ENCODE measurements at regions not wholly inside any gene's neighbourhood (a gene's known extent, or its start where the extent isn't known, plus 50 kb on each side); places are given as distances from the start of the nearest gene placed in this dataset.
"Not testable (repeated sequence)": the region's sequence is repeated elsewhere in the genome, so short reads cannot be mapped to it uniquely, and the experiment has no call there.

DNA sequence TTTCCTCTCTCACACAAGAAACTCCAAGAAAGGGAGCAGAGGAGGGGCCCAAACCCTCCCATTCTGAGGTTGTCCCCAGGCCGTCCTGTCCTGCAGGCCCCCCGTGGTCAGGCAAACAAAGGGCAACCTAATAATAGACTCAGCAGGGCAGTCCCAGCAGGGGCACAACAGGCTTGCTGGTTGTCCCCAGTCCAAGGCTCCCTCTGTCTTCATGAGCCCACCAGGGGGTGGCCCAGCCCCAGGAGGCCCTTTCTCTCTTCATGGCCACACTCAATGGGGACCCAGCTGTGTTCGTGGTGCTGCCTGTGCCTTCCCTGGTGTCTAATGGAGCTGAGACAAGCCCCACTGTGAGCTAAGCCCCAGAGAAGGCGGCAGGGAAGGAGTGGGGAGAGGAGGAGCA is 359.9 kb downstream of the ADGRD1 start:
- no peak for DNase-seq (ENCODE audit: low spot score)

DNA sequence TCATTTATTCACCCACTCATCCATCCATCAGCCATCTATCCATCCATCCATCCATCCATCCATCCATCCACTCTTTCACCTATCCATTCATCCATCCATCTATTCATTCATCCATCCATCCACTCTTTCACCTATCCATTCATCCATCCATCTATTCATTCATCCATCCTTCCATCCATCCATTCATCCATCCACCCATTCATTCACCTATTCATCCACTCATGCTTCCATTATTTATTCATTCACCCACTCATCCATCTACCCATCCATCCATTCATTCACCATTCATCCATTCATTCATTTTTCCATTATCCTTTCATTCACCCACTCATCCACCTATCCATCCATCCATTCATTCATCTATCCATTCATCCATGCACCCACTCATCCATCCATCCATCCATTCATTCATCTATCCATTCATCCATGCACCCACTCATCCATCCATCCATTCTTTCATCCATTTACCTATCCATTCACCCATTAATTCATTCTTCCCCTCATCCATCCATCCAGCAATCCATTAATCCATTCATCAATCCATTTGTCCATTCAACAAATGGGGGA is 360.9 kb downstream of the ADGRD1 start:
- no peak for DNase-seq (ENCODE audit: low spot score)

DNA sequence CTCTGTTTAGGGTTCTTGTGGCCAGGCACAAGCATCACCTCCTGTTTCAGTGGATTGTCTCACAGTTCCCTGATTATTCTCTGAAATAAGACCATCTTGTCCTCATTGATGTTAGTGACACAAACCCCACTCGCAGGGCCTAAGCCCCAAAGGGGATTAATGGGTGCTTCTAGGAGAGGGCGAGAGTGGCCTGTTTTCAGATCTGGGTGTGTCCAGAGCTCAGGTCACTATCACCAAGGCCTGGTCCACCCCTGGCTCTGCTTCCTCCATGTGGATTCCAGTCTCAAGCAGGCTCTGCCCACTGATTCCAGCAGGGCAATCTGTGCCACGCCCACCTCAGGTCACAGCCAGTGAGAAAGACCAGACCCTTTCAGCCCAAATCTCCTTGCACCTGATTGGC is 361.9 kb downstream of the ADGRD1 start:
- no peak for DNase-seq (ENCODE audit: low spot score)

DNA sequence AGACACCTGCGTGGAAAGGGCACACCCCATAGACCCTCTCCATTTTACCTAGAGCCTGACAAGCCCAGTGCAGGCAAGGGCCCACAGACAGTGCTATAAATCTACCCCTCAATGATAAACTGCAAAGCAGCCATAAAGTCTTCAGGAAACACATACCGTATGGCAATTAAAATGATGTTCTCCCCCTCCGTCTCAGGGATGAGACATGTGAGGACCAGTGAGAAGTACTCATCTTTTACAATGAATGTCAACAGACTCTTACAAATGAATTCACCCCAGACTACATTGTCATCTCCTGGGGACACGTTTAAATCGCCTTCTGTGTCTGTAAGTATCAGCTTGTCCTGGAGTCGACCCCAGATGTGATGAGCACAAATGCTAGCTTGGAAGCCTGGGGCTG is 362.7 kb downstream of the ADGRD1 start:
- no peak for DNase-seq (ENCODE audit: low spot score)

DNA sequence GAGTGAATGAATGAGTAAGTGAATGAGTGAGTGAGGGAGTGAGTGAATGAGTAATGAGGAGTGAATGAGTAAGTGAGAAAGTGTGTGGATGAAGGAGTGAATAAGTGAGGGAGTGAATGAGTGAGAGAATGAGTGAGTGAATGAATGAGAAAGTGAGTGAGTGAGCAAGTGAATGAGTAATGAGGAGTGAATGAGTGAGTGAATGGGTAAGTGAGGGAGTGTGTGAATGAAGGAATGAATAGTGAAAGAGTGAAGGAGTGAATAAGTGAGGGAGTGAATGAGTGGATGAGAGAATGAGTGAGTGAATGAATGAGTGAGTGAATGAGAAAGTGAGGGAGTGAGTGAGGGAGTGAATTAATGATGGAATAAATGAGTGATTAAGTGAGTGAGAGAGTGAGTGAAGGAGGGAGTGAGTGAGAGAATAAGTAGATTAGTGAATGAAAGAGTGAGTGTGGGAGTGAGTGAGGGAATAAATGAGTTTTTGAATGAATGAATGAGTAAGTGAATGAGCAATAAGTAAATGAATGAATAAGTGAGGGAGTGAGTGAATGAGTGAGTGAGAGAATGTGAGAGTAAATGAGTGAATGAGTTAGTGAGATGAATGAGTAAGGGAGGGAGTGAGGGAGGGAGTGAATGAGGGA is 364.5 kb downstream of the ADGRD1 start:
- no peak for DNase-seq (ENCODE audit: low spot score)

DNA sequence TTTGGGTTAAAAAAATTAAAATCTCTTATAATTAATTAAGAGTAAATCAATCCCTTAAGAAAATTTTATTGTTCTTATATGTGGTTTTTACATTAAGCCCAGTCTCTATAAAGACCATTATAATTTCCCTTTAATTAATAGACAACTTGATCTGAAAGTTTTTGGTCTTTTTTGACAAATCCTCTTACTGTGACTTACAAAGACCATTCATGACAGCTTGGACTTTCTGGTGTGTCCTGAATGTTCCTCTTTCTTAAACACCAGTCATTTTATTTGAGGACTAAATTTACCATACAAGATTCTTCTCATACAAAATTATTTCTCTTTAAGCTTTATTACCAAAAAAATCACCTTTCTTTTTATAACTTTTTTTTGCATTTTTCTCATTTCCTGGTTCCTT is 368.3 kb downstream of the ADGRD1 start:
- DNase-seq (ENCODE audit: low spot score): no peak

DNA sequence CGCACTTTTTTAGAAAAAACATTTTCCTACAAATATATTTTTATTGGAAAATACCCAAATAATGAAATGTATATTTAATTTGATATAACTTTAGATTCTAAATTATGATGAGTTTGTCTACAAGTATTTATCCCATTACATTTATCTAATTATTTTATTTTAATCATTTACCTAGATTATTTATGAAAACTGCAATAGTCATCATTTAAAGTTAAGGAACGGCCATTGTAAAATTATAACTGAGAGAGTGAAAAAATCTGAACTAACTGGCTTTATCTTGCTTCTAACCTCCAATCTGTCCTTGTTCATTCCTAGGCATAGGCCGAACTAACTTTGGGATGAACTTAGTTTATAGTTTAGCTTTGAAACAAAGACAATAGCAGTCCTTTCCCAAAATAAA is 368.8 kb downstream of the ADGRD1 start:
- DNase-seq (ENCODE audit: low spot score): not testable (repeated sequence)

DNA sequence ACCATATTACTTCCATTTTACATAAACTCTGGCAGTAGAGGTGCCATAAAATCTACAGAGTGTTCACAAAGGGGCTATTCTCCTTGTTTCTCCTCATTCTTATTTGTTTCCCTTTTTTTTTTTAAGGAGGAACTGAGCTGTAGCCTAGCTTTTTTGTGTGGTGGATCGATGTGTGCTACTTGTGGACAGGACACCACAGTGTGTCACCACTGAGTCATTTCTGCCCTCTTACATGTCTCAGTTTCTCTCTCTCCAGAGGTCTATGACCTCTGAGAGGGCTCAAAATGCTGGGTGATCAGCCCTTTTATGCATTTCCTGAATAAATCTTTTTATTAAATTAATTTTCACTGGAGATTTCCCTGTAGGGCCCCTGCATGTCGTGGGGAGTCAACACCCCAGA is 370.2 kb downstream of the ADGRD1 start:
- no peak for DNase-seq (ENCODE audit: low spot score)

DNA sequence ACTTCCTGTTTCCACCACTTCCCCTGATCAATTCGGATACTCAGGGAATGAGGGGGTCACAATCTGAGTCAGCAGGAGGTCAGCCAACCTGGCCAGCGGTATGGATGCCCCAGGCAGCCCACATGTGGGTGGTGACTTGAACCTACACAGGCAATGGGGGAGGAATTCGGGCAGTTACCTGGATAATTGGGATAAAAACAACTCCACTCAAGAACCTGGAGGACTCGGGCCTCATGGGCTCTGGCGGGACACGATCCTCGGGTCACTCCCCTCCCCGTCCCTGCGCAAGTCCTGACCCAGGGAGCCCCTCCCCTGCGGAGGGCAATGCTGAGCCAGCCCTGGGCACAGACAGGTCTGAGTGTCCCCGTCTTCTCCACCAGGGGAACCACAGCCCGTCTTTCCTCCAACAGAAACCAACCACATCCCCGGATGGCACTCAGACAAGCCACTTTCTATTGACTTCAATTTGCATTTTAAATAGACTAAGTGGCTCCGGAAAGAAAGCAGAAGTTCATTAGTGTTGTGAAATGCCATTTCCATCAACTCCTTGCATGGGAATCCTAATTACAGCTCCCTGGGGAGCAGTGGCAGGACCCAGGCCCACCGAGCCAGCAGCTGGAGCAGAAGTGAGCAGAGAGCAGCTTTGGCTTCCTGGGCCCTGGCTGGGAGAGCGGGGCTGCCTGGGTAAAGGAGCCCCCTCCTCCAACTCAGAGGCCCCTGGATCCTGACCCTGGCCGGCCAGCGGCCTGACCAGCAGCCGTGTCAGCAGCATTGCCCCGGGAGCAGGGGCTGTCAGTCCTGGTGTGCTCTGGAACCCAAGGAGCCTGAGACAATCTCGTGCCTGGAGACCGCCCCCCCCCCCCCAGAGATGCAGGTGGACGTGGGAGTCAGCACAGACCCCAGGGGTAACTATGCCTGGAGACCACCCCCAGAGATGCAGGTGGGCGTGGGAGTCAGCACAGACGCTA is 374.1 kb downstream of the ADGRD1 start:
- no peak for DNase-seq (ENCODE audit: low spot score)

DNA sequence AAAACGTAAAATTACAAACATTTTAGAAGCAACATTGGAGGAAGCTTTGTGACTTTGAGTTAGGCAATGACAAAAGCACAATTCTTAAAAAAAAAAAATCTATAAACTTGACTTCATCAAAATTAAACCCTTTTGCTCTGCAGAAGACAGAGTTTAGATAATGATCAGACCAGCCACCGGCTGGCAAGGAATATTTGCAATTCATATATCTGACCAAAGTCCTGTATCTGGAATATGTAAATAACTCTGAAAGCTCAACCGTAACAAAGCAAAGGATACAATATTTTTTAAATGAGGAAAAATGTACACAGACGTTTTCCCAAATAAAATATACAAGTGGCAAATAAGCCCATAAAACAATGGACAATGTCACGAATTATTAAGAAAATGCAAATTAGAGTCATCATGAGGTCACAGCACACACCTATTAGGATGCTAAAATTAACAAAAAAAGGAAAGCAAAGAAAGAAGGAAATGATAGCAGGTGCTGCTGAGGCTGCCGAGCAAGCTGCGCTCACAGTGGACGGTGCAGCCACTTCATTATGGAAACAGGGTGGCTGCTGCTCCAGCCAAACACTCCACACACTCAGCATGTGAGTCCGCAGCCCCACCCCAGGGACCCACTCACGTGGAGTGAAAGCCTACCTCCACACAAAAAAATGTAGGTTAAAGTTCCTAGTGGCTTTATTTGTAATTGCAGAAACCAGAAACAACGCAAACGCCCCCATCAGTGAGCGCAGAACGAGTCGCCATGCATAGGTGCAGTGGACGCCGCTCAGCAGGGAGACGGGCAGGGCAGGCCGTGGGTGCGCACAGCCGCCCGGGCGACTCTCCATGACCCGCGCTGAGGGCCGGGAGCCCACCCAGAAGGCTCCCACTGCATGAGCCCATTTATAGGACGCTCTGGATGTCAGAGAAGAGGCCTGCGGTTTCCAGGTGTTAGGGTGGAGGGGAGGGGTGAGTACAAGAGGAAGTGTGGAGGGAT is 375.4 kb downstream of the ADGRD1 start:
- not testable (repeated sequence) for DNase-seq (ENCODE audit: low spot score)

DNA sequence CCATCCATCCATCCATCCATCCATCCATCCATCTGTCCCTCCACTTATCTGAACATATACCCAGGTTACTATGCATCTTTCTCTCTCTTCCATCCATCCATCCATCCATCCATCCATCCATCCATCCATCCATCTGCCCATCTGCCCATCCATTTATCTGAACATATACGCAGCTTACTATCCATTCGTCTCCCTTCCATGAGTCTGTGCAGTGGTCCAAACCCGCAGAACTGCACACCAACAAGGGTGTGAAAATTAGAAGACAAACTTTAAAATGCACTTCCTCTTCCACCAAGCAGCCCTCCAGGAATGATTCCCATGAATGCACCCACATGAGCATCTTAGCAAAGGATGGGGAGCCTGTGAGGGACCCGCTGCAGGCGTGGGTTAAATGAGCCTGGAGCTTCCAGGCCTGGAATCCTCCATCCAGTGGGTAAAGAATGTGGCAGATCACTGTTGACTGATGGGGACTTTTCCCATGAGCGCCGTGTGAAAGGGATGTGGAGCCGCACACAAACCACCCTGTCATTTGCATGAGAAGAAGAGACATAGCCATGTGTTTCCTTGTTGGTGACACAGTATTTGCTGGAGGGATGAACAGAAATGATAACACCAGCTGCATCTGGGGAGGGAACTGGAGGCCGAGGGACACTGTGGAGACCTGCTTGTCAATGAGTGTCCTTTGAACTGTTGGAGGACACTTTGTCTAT is 376.6 kb downstream of the ADGRD1 start:
- no peak for DNase-seq (ENCODE audit: low spot score)

DNA sequence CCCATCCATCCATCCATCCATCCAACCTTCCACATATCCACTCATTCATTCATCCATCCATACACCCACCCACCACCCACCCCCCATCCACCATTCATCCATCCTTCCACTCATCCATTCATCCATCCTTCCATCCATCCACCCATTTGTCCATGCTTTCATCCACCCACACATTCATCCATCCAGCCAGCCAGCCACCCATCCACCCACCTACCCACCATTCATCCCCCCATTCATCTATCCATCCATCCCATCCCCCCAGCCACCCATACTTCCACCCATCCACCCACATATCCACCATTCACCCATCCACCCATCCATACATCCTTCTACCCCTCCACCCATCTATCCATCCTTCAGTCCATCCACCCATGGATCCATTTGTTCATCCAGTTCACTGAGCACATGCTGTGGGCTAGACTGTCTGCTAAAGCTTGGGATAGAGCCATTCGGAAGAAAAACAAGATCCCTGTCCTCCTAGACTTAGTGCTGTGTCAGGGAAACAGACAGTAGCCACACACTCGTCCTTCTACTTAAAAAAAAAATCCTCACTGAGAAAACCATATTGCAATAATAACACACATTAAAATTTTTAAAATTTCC is 377.5 kb downstream of the ADGRD1 start:
- no peak for DNase-seq (ENCODE audit: low spot score)

DNA sequence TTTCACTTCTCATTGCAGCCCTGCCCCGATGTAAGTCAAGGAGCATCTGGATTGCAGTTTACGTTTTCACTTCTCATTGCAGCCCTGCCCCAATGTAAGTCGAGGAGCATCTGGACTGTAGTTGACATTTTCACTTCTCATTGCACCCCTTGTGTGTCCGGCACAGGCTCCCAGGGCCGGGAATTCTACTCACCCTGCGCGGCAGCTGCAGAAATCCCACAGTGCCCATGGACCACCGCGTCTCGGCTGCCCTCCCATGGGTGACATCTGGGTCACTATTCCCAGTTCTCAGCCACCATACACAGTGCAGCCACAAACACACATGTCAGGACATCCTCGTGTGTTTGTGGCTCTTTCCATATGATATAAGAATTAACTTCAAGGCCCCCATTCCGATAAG is 378.5 kb downstream of the ADGRD1 start:
- no peak for DNase-seq (ENCODE audit: low spot score)

DNA sequence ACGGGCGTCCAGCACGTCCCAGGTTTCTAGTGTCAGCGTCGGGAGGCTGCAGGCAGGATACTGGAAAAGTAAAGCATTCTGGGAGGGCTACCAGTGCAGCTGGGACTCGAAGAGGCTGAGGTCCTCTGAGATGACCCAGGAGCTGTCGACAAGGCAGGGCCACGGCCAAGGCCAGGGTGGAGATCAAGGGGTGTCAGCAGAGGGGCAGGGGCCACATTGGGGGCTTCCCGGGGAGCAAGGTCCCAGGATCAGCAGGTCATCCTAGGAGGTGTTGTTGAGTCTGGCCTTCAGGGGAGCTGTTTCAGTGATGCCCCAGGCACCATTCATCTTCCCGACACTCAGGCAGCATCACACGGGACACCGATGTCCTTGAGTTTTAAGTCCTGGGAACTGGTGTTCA is 377.8 kb upstream of the SFSWAP start:
- DNase-seq (ENCODE audit: low spot score): no peak

DNA sequence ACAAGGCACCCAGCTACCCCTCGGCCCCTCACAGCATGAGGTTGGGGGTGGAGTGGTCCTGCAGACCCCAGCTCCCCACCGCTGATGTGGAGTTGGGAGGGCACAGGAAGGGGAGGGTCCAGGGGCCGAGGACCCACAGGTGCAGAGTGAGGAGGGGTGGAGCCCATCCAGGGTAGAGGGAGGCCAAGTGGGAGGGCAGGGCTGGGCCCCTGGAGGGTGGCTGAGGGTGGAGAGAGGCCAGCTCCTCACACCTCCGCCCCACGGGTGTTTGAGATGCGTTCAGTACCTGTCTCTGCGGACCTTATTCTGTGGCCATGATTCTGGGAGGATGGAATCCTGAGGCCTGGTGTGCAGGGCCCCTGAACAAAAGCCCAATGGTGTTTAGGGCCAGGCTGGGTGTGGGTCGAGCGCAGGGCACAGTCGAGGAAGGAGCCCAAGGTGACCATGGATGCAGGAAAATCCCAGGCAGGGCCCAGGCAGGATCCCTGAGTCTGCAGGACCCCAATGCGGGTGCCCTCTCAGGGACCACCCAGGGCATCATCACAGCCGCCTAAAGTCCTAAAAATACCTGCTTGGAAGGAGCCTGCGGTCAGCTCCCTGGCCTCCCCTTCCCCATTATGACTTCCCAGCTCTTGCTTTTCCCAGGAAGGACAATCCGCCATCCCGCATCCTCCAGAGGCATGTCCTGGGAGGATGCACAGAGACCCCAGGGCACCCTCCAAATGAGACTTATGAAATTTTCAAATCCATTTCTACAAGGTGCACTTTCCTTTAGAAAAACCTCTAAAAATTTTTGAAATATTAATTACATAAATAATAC is 377.1 kb upstream of the SFSWAP start:
- no peak for DNase-seq (ENCODE audit: low spot score)

DNA sequence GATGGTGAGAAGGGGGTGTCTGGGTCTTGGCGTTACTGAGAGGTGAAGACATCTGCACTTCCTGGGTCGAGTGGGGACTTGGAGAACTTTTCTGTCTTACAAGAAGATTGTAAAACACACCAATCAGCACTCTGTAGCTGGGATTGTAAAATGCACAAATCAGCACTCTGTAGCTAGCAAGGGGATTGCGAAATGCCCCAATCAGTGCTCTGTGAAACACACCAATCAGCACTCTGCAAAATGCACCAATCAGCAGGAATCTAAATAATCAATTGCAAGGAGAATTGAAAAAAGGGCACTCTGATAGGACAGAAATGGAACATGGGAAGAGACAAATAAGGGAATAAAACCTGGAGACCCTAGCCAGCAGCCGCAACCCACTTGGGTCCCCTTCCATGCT is 376.1 kb upstream of the SFSWAP start:
- DNase-seq (ENCODE audit: low spot score): no peak

DNA sequence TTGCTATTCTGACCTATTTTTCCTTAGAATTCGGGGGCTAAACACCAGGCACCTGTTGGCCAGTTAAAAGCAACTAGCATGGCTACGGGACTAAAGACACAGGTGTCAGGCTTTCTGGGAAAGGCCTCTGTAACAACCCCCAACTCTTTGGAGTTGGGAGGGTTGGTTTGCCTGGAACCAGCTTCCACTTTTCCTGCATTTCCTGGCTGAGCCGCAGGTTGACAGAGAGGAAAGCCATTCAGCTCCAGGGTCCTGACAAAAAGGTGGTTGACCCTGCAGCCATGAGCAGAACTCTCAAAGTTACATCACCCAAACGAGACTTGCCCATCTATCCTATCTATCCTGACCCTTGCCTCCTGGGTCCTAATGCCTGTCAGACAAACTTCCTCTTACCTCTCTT is 375.4 kb upstream of the SFSWAP start:
- DNase-seq (ENCODE audit: low spot score): no peak

DNA sequence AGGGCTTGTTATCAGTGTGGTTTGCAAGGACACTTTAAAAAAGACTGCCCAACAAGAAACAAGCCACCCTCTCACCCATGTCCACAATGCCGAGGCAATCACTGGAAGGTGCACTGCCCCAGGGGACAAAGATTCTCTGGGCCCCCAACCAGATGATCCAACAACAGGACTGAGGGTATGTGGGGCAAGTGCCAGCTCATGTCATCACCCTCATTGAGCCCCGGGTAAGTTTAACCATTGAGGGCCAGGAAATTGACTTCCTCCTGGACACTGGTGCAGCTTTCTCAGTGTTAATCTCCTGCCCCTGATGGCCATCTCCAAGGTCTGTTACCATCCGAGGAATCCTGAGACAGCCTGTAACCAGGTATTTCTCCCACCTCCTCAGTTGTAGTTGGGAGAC is 373.0 kb upstream of the SFSWAP start:
- DNase-seq (ENCODE audit: low spot score): not testable (repeated sequence)

DNA sequence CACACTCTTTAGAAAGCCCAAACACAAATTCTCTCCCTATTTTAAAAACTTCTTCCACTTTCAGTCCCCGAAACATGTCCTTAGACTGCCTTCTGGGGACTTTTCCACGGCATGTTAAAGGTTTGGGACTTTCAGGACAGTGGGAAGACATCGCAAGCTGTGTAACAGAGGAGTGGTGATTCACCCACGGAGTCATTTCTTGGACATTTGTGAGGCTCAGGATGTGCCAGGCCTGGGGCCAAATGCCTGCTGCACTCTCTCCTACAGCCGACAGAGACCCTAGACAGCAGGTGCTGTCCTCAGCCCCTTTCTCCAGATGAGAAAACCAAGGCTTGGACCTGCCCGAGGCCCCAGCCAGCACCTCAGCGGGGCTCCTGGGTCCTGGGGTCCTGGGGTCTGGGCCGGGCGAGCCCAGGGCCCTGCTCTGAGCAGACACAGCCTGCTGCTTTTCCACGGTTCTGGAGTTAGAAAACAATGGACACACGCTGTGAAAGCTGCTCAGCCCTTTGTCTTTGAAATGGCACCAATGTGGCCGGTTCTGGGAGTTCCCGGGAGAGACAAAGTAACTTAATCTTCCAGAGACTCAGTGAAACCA is 370.2 kb upstream of the SFSWAP start:
- no peak for DNase-seq (ENCODE audit: low spot score)

DNA sequence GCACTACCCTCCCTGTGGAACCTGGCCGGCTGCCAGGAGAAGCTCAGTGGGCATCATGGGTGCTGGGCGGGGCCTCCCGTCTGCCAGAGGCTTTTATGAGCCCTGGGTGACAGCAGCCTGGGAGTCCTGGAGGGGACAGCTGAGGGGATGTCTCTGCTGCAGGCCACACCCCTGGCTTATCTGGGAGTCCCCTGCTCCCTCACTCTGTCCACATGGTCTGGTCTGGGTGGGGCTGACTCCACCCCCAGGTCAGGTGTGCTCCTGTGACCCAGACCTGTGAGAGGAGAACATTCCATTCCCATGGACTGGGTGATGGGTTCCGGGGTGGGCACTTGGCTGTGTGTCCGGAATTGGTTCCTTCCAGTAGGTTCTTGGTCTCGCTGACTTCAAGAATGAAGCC is 369.3 kb upstream of the SFSWAP start:
- DNase-seq (ENCODE audit: low spot score): not testable (repeated sequence)

Measured in COLO829 (cell line).